Body of pancreas (tissue), 4 donors: ENCODE measurements at regions not wholly inside any gene's neighbourhood (a gene's known extent, or its start where the extent isn't known, plus 50 kb on each side); places are given as distances from the start of the nearest gene placed in this dataset.

Source experiments
- CTCF ChIP-seq, 7 experiments: fragments of 450-650 bp in 4 of 7; fragments of 200-600 bp in 3 of 7; sonication (generic) in 3 of 7; IDR thresholded peaks; one replicate each; pipeline ENCODE4 v1.5.1; 2016 to 2019; ENCODE audit warnings: antibody characterized with exemption in 7 of 7
- POLR2A ChIP-seq, 3 donors: fragments of 450-650 bp; IDR thresholded peaks; one replicate each; pipeline ENCODE4 v1.6.1; 2016; ENCODE audit warnings: antibody characterized with exemption in 3 of 3, mild to moderate bottlenecking in 2 of 3

DNA sequence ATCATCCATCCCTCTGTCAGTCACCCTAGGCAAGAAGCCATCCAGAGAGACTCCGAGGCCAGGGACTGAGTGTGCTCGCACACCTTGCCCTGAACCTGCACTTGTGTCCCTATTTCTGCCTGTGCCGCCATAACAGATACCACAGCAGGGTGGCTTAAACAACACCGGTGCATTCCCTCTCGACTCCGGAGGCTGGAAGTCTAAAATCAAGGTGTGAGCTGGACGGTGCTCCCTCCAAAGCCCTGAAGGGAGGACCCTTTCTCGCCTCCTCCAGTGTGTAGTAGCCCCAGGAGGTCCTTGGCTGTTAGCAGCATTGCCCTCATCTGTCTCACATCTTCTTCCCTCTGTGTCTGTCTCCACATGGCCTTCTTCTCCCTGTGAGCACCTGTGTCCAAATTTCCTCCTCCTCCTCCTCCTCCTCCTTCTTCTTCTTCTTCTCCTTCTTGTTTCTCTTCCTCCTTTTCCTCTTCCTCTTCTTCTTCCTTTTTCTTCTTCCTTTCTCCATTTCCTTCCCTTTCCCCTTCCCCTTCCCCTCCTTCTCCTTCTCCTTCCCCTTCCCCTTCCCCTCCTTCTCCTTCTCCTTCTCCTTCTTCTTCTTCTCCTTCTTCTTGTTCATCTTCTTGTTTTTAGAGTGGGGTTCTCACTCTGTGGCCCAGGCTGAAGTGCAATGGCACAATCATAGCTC lies 98.1 kb upstream of the ENPP6 start:
- no peak for TF ChIP-seq POLR2A (IDR thresholded peaks at IDR 0.05)
- no peak for TF ChIP-seq CTCF (IDR thresholded peaks at IDR 0.05)
